Colonic mucosa (tissue), 4 donors: ENCODE measurements at regions not wholly inside any gene's neighbourhood (a gene's known extent, or its start where the extent isn't known, plus 50 kb on each side); places are given as distances from the start of the nearest gene placed in this dataset.

Experiments used
- DNase-seq: peaks from one replicate; pipeline ENCODE4 v3.0.0-alpha.2; 2020
- H3K27ac ChIP-seq: fragments of 200-600 bp; one replicate; pipeline ENCODE4 v1.8.0; 2021
- H3K27me3 ChIP-seq: fragments of 200-600 bp; one replicate; pipeline ENCODE4 v1.8.0; 2021
- H3K36me3 ChIP-seq: fragments of 200-600 bp; one replicate; pipeline ENCODE4 v1.8.0; 2021
- H3K4me1 ChIP-seq: fragments of 200-600 bp; one replicate; pipeline ENCODE4 v1.8.0; 2021; ENCODE audit warnings: mild to moderate bottlenecking
- H3K4me3 ChIP-seq: fragments of 200-600 bp; one replicate; pipeline ENCODE4 v1.8.0; 2021
- H3K9ac ChIP-seq, 2 donors: one replicate each; pipeline ENCODE4 v1.7.0; 2013; ENCODE audit warnings: control low read depth in 2 of 2, low read depth in 2 of 2, low read length in 2 of 2
- H3K9me3 ChIP-seq: fragments of 200-600 bp; one replicate; pipeline ENCODE4 v1.8.0; 2021
- CTCF ChIP-seq: fragments of 200-600 bp; IDR thresholded peaks from one replicate; pipeline ENCODE4 v1.8.0; 2022; ENCODE audit warnings: antibody characterized with exemption, mild to moderate bottlenecking
- intact Hi-C: fragments of 100-400 bp; cut with DNase I; formaldehyde crosslinking; loops from one replicate; pipeline ENCODE4 v1.14.1; 2022
- donor health status: healthy.
- donor health status: DM: no; HTN: no; CAD: no.
- donor health status: DM: no; HTN: no; CAD: no.

GRCh38 chr13:48600374-48601364, 53.1 kb upstream of the CYSLTR2 start:
- Histone ChIP-seq H3K4me3 (no peak overlapping the region), H3K9ac (no peak overlapping the region), H3K27me3 (no peaks in the 10 kb centered on the region), H3K9me3 (no peaks in the 10 kb centered on the region), H3K36me3 (no peaks in the 10 kb centered on the region), H3K27ac (no peak overlapping the region), H3K4me1 (no peaks in the 10 kb centered on the region)
- DNase-seq: no peak
- TF ChIP-seq CTCF: no peak
- intact Hi-C loops: loop anchor here (2.0 kb wide), 1 partner anchor 168 kb away; no protein-coding TSS in a partner anchor

DNA sequence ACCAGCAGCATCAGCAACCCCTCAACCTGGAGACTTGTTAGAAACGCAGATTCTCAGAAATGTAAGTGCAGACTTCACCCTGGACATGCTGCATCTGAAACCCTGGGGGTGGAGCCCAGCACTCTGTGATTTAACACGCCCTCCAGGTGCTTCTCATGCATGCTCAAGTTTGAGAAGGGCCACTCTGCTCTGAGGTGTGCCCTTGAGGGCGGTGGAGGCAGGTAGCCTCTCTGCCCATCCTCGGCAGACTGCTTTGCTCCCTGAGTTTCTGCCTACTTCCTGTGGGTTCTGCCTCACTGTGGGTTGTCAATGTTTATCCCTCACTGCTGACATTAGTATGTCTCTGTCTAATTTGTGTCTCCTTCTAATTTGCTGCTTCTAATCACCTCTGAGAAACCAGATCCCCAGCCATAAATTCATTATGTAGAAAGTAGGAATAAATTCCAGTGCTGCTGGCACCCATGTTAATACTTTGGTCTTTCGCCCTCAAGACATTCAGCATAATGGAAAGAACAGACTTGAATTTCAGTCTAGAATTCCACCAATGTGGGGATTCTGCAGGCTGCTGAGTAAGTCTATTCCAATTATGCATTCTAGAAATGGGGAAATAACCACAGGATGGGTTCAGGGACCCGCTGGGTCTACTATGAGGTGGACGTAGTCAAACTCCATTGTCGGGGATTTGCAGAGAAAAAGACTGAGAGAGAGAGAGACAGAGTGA, 51.3 kb upstream of the CYSLTR2 start:
- H3K9ac ChIP-seq: no peak overlapping the region
- H3K27ac ChIP-seq: no peak overlapping the region
- DNase-seq: no peak
- no peaks in the 10 kb centered on the region for H3K4me1 ChIP-seq
- H3K36me3 ChIP-seq: no peaks in the 10 kb centered on the region
- H3K27me3 ChIP-seq: no peaks in the 10 kb centered on the region
- intact Hi-C loops: no loop called here
- TF ChIP-seq CTCF: no peak
- no peaks in the 10 kb centered on the region for H3K9me3 ChIP-seq
- no peak overlapping the region for H3K4me3 ChIP-seq

DNA sequence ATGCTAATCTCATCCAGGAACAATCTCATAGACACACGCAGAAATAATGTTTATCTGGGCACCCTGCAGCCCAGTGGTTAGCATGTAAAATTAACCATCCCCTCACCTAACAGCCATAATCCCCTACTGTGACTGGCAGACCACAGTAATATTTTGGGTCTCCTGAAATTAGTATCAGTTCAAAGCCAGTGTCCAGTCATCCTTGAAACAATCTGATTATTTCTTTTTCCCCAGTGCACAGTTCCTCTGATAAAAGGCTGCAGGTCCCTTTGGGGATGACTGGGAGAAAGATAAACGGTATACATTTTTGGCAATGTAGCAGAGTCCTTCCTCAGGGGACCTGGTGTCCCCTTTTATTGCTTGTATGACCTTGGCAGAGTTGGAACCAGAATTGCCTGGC, 50.4 kb upstream of the CYSLTR2 start:
- no peak overlapping the region for H3K4me3 ChIP-seq
- no peaks in the 10 kb centered on the region for H3K36me3 ChIP-seq
- intact Hi-C loops: no loop called here
- H3K9me3 ChIP-seq: no peaks in the 10 kb centered on the region
- no peaks in the 10 kb centered on the region for H3K27me3 ChIP-seq
- no peak for DNase-seq
- no peak overlapping the region for H3K9ac ChIP-seq
- H3K27ac ChIP-seq: no peak overlapping the region
- H3K4me1 ChIP-seq: no peaks in the 10 kb centered on the region
- TF ChIP-seq CTCF: no peak
